Stomach (tissue), 8 donors: ENCODE measurements at regions not wholly inside any gene's neighbourhood (a gene's known extent, or its start where the extent isn't known, plus 50 kb on each side); places are given as distances from the start of the nearest gene placed in this dataset.
A peak's percentile ranks its signal among the peaks of the same experiment; 100 is the strongest.

Experiments
- DNase-seq, 2 donors: peaks; one replicate each; pipeline versions ENCODE4 v3.0.0 to v3.0.0-alpha.2; 2013 to 2019
- H3K27ac ChIP-seq, 5 donors: fragments of 200-600 bp in 4 of 5; sonication (generic) in 4 of 5; one replicate each; pipeline ENCODE4 v1.5.1; 2013 to 2019; ENCODE audit warnings: mild to moderate bottlenecking in 1 of 5, moderate library complexity in 1 of 5
- H3K27me3 ChIP-seq, 3 donors: fragments of 200-600 bp; sonication (generic); one replicate each; pipeline ENCODE4 v1.5.1; 2017 to 2019; ENCODE audit warnings: mixed run types in 1 of 3
- H3K36me3 ChIP-seq, 4 donors: fragments of 200-600 bp; sonication (generic); 1 replicate in 3 of 4; 2 replicates in 1 of 4; pipeline ENCODE4 v1.5.1; 2016 to 2019
- H3K4me1 ChIP-seq, 4 donors: fragments of 200-600 bp; sonication (generic); one replicate each; pipeline ENCODE4 v1.5.1; 2016 to 2019
- H3K4me3 ChIP-seq, 4 donors: fragments of 200-600 bp; sonication (generic) in 3 of 4; one replicate each; pipeline ENCODE4 v1.5.1; 2016 to 2019; ENCODE audit warnings: mild to moderate bottlenecking in 1 of 4
- H3K9me3 ChIP-seq, 4 donors: fragments of 200-600 bp; sonication (generic); one replicate each; pipeline ENCODE4 v1.5.1; 2016 to 2019
- CTCF ChIP-seq, 7 experiments: fragments of 450-650 bp in 4 of 7; fragments of 200-600 bp in 3 of 7; sonication (generic) in 3 of 7; IDR thresholded peaks; one replicate each; pipeline ENCODE4 v1.5.1; 2016 to 2019; ENCODE audit warnings: antibody characterized with exemption in 7 of 7, control low read depth in 2 of 7, mild to moderate bottlenecking in 1 of 7
- EP300 ChIP-seq: sonication (generic); formaldehyde crosslinking; IDR thresholded peaks from one replicate; pipeline ENCODE4 v1.6.1; 2017; ENCODE audit warnings: antibody characterized with exemption
- POLR2A ChIP-seq, 4 donors: fragments of 450-650 bp; IDR thresholded peaks; one replicate each; pipeline ENCODE4 v1.6.1; 2016; ENCODE audit warnings: antibody characterized with exemption in 4 of 4, control low read depth in 2 of 4, mild to moderate bottlenecking in 1 of 4, moderate library complexity in 1 of 4
- POLR2AphosphoS5 ChIP-seq, 3 donors: sonication (generic); formaldehyde crosslinking; IDR thresholded peaks; one replicate each; pipeline ENCODE4 v1.6.1; 2016; ENCODE audit warnings: antibody characterized with exemption in 3 of 3
- WGBS, 5 donors: extraction: QIAGEN DNeasy Blood & Tissue Kit in 3 of 5; methylation state at CpG; one replicate each; pipeline versions ENCODE4 v1.1.5 to v1.1.7; 2013 to 2018; 5-methylcytosine and 5-hydroxymethylcytosine counted together
- intact Hi-C: fragments of 100-400 bp; cut with DNase I; formaldehyde crosslinking; loops from one replicate; pipeline ENCODE4 v1.15.1; 2023; ENCODE audit warnings: low total_unique reads
- donor health status: healthy with polysubstance abuse.
- donor health status: Bipolar disorder and iron deficiency.
- donor health status: healthy.

- no peak for DNase-seq
- peaks cover 0 to 5% (median 0%) of the 10 kb centered on the region in 4 donors for H3K4me1 ChIP-seq
- H3K36me3 ChIP-seq = no peaks in the 10 kb centered on the region
- 69 to 87% (median 81%) methylated on average over 4 to 6 of the region's 6 CpGs for WGBS, 5 donors
- peaks cover 0 to under 1% (median 0%) of the 10 kb centered on the region in 4 donors for H3K9me3 ChIP-seq
- intact Hi-C loops = no loop called here
- H3K27me3 ChIP-seq = no peaks in the 10 kb centered on the region
- TF ChIP-seq EP300 (no peak), CTCF (IDR thresholded peaks at IDR 0.05) (no peak), POLR2A (IDR thresholded peaks at IDR 0.05) (no peak), POLR2AphosphoS5 (IDR thresholded peaks at IDR 0.05) (no peak)
- no peak overlapping the region for H3K4me3 ChIP-seq
- peak overlapping the region in 1 of 5 donors; percentile 20 for H3K27ac ChIP-seq
Observed at GRCh38 chr11:115776916-115777315, 272.7 kb upstream of the CADM1 start.

GRCh38 chr11:115775846-115776245, 271.6 kb upstream of the CADM1 start:
- intact Hi-C loops = no loop called here
- no peaks in the 10 kb centered on the region for H3K36me3 ChIP-seq

GRCh38 chr11:115774756-115775155, 270.5 kb upstream of the CADM1 start:
- Histone ChIP-seq H3K27me3 (no peaks in the 10 kb centered on the region), H3K4me1 (peaks cover 0 to 5% (median 0%) of the 10 kb centered on the region in 4 donors), H3K9me3 (no peaks in the 10 kb centered on the region), H3K27ac (no peak overlapping the region), H3K36me3 (no peaks in the 10 kb centered on the region), H3K4me3 (no peak overlapping the region)
- intact Hi-C loops = no loop called here
- WGBS, 5 donors = 64 to 84% (median 79%) methylated on average over 7 of the region's 7 CpGs
- DNase-seq = no peak
- TF ChIP-seq POLR2AphosphoS5 (IDR thresholded peaks at IDR 0.05) = no peak
- no peak for TF ChIP-seq EP300
- TF ChIP-seq CTCF (IDR thresholded peaks at IDR 0.05) = no peak
- TF ChIP-seq POLR2A (IDR thresholded peaks at IDR 0.05) = no peak

More at GRCh38 chr11:115775846-115776245, 271.6 kb upstream of the CADM1 start:
- Histone ChIP-seq H3K4me3 (no peak overlapping the region), H3K27ac (no peak overlapping the region), H3K4me1 (peaks cover 0 to 5% (median 0%) of the 10 kb centered on the region in 4 donors), H3K9me3 (no peaks in the 10 kb centered on the region), H3K27me3 (no peaks in the 10 kb centered on the region)
- peak in 1 of 2 donors; percentile 20 for DNase-seq
- WGBS, 5 donors = 74 to 79% (median 78%) methylated on average over 4 of the region's 4 CpGs
- TF ChIP-seq POLR2AphosphoS5 (IDR thresholded peaks at IDR 0.05) (no peak), CTCF (IDR thresholded peaks at IDR 0.05) (no peak), EP300 (no peak), POLR2A (IDR thresholded peaks at IDR 0.05) (no peak)

- Histone ChIP-seq H3K9me3 (no peaks in the 10 kb centered on the region), H3K36me3 (no peaks in the 10 kb centered on the region), H3K27me3 (no peaks in the 10 kb centered on the region), H3K27ac (no peak overlapping the region), H3K4me3 (no peak overlapping the region), H3K4me1 (no peaks in the 10 kb centered on the region)
- intact Hi-C loops = no loop called here
- no peak for DNase-seq
- no peak for TF ChIP-seq EP300
- TF ChIP-seq POLR2A (IDR thresholded peaks at IDR 0.05) = no peak
- TF ChIP-seq POLR2AphosphoS5 (IDR thresholded peaks at IDR 0.05) = no peak
- TF ChIP-seq CTCF (IDR thresholded peaks at IDR 0.05) = no peak
- 77 to 81% (median 79%) methylated on average over 3 of the region's 3 CpGs for WGBS, 5 donors
Observed at GRCh38 chr11:115769891-115770290, 265.7 kb upstream of the CADM1 start.
